CD4-positive, alpha-beta T cell treated with Interleukin-21 for 1 hour (primary cell): ENCODE measurements at regions not wholly inside any gene's neighbourhood (a gene's known extent, or its start where the extent isn't known, plus 50 kb on each side); places are given as distances from the start of the nearest gene placed in this dataset.
"Not testable (repeated sequence)": the region's sequence is repeated elsewhere in the genome, so short reads cannot be mapped to it uniquely, and the experiment has no call there.

Experiments used
- DNase-seq: peaks from one replicate; pipeline ENCODE4 v3.0.0-alpha.2; 2020

DNA sequence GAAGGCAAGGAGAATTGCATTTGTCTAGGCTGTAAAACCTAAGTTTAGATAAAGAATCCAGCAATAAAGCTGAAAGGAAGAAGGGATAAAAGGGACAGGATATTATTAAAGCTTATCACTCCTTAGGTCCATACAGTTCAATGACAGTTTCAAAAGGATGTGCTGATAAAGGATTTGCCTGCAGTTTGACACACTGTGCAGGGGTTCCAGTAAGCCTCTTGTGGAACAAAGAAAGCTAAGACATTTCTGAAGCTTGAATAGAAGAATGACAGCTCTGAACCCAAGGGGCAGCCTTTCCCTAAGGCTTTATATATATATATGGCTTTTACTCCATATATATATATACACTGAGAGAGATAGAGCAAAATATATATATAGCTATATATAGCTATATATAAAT, 276.8 kb upstream of the GRM3 start:
- DNase-seq: no peak

DNA sequence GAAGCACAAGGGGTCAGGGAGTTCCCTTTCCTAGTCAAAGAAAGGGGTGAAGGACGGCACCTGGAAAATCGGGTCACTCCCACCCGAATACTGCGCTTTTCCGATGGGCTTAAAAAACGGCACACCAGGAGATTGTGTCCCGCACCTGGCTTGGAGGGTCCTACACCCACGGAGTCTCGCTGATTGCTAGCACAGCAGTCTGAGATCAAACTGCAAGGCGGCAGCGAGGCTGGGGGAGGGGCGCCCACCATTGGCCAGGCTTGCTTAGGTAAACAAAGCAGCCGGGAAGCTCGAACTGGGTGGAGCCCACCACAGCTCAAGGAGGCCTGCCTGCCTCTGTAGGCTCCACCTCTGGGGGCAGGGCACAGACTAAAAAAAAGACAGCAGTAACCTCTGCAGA, 303.3 kb upstream of the GRM3 start:
- DNase-seq: not testable (repeated sequence)

DNA sequence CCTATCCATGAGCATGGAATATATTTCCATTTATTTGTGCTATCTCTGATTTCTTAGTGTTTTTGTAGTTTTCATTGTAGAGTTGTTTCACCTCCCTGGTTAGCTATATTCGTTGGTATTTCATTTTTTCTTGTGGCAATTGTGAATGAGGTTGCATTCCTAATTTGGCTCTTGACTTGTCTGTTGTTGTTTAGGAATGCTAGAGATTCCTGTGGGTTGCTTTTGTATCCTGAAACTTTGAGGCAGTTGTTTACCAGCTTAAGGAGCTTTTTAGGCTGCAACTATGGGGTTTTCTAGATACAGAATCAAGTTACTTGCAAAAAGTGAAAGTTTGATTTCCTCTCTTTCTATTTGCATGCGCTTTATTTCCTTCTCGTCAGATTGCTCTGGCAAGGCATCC, 304.7 kb upstream of the GRM3 start:
- DNase-seq: no peak

DNA sequence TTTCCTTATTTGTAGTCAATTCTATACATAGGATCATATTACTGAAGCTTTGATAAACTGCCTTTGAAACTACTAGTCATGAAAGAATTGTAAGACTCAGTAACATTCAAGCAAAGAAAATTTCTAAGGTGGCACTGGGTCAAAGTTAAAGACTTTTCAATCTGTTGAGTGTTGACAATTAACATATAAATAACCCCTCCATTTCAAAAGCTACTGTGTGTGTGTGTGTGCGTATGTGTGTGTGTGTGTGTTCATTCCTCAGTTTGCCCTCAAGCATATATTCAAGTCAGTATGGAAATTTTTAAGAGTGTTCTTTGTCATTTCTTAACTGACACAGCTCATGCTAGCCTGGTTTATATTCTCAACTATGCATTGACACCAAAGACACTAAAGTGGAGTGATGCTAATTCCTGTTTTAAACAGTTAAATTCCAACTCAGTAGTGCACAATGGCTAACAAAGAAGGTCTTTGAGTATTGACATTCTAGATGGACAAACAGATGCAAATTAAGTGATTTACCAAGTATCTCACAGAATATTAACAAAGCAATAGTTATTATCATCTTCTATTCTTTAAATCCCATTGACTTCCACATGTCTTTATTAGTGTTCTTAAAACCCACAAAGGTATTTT, 314.8 kb upstream of the GRM3 start:
- DNase-seq: no peak

DNA sequence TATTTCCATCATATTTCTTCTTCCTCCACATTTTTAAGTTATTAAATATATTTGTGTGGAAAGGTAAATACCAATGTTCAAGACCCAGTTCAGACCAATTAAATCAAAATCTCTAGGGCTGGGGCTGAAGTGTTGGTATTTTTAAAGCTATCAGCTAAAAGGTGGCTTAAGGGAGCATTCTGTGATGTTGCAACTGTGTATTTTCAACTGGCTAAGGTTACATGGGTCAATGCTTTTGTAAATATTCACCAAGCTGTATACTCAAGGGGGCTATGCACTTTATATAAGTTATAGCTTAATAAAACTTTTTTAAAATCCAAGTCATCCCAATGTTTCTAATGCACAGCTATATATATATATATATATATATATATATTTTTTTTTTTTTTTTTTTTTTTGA, 316.9 kb upstream of the GRM3 start:
- DNase-seq: no peak

DNA sequence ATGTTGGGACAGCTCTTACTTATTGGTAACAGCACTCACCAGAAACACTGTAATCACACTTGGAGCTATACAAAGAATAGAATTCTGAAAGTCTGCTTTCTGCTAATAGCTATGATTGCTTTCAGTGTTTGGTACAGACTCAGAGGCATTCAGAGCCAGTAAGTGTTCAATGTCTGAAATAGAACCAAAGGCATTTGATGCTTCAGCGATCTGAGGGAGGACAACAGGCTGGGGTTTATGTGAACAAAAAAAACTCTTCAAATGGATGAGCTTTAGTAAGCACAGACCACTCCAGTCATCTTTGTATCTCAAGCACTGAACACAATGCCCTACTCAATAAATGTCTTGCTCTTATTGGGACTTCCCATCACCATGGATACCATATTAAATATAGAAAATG, 322.8 kb upstream of the GRM3 start:
- DNase-seq: no peak

DNA sequence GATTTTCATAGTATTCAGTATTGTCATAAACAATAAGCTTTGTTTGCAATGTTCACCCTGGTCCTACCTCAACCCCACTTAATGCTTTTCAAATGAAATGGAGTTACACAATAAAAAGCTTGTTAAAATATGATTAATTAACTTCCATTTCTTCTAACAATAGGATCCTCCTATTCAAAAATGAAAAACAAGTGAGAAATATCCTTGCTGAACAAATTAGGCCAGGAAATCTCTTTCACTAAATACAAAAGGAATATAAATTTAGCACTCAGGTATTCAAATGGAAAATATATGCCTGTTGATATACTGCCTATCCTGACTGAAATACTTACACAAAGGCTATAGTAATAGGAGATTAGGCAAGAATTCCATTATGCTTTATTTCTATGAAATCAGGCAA, 323.4 kb upstream of the GRM3 start:
- no peak for DNase-seq

DNA sequence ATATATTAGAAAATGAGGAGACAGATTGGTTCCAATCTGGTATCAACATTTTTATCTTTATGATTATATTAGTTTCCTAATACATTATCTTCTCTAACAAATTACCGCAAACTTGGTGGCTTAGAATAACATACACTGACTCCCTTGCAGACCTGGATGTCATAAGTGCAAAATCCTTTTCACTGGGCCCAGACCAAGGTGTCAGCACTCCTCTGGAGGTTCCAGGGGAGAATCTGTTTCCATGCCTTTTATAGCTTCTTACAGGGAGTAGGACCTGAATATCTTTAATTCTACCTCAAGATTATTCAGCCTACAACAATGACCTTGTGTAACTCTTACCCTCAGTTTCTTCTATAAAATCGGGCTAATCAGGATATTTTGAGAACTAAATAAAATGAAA, 329.9 kb upstream of the GRM3 start:
- no peak for DNase-seq

DNA sequence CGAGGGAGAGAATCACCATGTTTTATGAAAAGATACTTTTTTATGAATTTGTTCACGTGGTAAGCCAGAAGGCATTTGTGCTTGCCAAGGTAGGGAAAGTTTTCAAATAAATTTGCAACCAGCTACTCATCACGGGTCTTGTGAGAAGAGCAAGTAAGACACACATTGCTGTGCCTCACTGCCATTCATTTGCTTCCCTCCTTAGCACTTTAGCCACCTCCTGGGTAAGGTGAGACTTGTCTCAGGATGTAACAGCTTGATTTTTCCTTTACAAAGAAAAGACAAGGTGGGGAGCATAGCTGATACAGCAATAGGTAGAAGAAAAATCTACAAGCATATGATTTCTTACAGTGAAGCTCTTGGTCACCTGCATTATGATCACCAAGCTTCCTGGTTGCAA, 342.4 kb upstream of the GRM3 start:
- DNase-seq: no peak

DNA sequence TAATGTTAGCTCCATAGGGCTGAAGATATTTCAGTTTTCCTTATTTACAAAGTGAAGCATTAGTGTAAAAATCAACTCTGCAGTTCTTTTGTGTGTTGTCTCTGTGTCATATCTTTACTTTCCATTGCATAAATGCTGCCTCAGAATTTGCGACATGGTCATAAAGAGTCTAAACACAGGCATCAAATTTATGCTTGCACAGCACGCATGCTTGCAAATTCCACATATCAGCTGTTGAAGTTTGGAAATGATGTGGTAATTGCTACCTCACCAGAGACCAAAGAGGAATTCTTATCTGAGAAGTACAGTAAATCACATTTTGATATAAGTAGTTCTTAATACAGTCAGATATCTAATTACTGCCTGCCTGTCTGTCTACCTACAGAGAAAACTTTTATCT, 348.2 kb upstream of the GRM3 start:
- DNase-seq: no peak

DNA sequence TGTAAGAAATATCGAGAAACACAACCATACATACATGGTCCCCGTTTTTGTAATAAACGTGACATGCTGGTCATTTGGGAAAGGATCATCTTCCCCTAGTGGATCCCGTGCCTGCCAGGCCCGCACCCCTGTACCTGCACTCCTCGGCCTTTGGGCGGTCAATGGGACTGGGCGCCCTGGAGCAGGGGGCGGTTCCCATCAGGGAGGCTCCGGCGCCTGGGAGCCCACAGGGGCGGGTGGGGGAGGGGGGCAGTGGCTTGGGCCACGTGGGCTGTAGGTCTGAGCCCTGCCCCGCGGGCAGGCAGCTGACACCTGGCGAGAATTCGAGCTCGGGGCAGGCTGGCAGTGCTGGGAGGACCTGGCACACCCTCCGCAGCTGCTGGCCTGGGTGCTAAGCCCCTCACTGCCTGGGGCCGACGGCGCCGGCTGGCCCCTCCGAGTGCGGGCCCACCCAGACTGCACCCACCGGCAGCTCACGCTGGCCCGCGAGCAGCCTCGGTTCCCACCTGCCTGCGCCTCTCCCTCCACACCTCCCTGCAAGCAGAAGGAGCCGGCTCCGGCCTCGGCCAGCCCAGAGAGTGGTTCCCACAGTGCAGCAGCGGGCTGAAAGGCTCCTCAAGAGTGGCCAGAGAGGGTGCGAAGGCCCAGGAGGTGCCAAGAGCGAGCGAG, 361.6 kb upstream of the GRM3 start:
- no peak for DNase-seq

DNA sequence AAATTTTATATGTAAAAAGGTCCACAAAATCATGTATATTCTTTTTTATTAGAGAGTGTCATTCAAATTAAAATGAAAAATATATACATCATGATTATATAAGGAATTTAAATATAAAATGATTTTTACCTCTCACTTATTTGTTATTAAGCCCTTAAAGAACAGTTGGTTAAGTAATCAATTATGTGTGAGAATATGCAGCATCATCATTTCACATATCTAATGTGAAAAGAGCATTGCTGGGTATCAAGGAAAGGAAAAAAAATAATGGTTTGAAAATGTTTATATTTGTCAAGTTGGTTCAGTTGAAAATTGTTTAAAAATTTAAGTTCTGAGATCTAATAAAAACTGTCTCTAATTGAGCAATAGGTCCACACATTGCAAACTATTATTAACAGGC, 363.6 kb upstream of the GRM3 start:
- no peak for DNase-seq

DNA sequence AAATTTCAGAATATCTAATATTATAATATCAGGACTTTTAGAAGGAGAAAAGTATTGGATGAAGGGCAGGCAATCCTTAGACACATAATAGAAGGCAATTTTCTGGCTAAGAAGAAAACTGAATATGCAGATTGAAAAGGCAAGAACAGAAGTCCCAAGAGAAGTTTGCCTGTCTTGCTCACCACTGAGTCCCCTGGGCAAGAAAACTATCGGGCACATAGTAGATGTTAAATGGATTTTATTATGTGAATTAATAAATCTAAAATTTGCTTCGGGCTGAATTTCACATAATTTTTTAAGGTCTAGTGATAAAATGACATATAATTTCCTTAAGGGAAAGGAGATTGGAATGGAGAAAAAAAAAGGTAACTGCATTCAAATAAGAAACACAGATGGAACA, 380.9 kb upstream of the GRM3 start:
- no peak for DNase-seq

DNA sequence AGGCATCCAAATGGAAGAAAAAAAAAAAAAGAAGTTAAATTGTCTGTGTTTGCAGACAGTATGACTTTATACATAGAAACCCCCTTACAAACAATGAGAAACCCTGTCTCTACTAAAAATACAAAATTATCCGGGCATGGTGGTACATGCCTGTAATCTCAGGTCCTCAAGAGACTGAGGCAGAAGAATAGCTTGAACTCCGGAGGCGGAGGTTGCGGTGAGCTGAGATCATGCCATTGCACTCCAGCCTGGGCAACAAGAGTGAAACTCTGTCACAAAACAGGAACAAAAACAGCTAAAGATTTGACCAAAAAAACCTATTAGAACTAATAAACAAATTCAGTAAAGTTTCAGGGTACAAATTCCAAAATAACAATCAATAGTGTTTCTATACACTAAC, 385.8 kb upstream of the GRM3 start:
- DNase-seq: no peak

DNA sequence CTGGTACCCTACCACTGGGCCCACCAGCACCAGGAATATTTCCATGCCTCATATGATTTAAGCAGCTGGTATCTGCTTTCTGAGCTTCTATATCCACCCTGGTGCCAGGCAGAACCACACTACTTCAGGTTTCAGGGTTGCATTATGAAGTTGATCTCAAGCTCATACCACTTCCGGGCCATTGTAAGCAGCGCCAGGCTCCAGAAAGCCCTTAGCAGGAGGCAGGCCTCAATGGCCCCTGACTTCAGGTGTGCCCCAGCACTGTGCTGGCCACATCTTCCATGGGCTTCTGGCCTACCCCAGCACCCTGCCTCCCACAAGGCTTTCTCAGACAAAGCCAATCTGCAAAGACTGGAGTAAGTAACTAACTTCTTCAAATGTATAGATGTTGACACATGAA, 391.3 kb upstream of the GRM3 start:
- DNase-seq: no peak

DNA sequence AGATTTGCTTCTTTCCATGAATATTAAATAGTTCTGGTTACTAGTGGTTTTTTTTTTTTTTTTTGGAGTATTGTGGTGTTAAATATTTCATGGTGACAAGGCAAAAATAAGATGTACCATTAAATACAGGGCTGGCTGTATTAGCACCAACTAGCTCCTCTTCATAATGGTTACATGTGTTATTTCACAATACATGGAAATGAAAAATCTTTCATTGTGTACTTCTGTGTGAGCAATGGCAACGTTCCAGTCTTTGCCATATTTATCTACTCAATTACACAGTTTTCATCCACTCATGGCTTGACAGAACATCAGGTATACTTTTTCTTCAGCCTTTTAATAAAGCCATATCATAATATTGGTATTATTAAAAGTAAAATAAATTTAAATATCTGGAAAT, 394.7 kb upstream of the GRM3 start:
- DNase-seq: no peak

DNA sequence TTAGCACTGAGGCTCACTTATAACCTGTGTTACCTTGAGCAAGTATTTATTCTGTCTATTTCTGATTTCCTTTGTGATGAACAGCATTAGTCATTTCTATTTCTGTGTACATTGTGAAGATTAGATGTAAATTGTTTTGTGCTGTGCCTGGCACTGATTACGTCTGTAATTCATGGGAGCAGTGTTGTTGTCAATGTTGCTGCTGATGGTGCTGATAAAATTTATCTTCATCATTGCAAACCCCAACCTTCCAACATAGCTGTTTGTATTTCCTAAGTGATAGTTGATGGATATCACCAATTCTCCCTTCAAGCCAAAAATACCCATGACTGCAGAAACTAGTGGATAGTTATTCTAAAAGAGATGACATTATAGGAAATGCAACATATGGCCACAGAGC, 400.5 kb upstream of the GRM3 start:
- DNase-seq: no peak

DNA sequence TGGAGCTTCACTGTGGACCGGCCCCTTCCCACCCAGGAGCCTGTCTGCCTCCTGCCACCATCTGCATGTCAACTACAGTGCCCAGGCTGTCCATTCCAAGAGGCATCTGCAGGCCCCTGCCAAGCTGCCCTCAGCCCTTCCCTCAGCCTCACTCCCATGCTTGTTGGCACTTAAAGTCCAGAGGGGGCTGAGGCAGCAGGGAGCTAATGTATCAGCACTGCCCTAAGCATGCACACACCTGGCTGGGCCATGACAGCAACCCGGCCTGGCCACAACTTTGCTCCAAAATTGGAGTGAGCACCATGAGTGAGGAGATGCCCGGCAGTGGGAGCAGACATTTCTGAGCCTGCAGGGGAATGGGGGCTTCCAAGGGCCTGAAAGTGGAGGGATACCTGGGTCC, 417.5 kb upstream of the GRM3 start:
- DNase-seq: no peak

DNA sequence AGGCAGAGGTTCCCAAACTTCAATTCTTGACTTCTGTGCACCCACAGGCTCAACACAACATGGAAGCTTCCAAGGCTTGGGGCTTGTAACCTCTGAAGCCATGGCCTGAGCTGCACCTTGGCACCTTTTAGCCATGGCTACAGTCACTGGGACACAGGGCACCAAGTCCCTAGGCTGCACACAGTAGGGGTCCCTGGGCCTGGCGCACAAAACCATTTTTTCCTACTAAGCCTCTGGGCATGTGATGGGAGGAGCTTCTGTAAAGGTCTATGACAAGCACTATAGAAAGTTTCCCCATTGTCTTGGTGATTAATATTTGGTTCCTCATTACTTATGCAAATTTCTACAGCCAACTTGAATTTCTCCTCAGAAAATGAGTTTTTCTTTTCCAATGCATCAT, 420.9 kb upstream of the GRM3 start:
- no peak for DNase-seq

DNA sequence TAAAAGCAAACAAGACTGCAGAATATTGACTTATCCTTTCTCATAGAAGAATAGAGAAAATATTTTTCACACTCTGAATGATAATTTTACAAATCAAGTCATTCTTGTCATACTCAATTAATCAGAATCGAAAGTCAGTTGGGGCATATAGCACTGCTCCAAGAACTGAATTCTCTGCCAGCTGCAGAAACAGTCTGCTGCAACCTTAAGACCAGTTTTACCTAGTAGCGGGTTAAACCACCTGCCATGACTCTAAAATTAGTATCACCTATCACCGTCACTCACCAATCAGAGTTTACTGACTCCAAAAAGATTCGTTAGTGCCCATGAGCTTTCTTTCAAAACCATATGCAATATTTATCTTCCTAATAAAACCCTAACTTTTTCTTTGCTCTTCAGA, 429.0 kb upstream of the GRM3 start:
- no peak for DNase-seq

DNA sequence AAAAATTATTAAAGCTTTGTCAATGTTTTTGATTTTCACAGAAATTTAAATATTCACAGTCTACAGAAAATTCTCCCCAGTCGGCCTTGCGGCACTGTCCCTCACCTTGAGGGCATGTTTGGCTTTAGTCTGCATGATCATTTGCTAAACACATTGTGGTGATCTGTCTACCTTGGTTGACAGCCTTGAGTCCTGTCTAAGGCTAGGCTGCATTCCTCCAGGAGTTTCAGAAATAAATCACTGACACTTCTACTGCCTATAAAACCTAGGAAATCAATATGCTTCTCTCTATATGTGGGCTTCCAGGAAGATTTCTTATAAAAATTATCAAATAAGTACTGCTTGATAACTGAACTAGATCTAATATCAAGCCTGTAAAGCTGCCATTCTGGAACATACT, 430.7 kb upstream of the GRM3 start:
- no peak for DNase-seq

DNA sequence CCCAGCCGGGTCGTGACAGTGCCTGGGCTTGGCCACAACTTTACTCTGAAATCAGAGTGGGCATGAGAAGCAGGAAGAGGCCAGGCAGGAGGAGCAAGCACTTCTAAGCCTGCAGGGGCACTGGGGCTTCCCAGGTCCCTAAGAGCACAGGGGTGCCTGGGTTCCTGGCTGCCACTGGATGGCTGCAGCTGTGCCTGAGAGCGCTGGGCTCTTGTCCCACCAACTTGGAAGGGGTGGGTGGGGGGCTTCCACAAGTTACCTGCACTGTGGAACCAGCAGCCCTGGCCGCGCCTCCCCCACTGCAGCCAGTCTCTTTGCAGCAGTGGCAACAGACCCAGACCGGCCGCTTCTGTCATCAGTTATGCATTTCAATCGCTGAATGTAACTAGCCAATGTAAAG, 434.7 kb upstream of the GRM3 start:
- no peak for DNase-seq

DNA sequence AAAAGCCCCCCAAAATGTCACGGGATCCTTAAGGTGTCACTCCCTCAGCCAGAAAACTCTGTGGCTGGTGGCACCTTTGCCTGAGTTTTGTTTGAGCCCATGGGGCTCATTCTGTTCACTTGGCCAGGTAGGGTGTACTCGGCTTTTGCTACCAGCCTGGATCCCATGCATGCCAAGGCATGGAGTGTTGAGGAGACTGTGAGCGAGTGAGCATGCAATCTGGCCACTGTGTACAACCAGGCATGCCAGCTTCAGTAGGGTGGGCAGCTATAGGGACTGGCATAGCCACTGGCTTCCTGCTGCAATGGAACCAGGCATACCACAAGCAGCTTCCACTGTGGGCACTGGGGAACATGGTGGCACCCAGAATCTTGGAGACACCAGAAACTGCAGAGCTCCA, 436.0 kb upstream of the GRM3 start:
- no peak for DNase-seq

DNA sequence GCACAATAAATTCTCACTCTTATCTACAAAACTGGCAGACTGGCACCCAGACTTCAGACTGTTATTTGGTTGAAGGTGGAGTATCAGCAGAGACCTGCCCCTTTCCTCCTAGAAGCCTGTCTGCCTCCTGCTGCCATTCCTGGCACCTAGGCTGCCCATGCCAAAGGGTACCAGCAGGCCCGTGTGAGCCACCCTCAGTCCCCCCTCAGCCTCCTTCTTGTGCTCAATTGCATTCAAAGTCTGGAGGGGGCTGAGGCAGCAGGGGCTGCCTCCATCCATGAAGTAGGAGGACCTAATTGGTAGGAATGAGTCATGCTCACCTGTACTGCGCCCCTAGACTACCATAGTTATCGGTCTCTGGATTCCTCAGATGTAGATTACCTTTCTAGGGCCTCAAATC, 440.9 kb upstream of the GRM3 start:
- DNase-seq: no peak

DNA sequence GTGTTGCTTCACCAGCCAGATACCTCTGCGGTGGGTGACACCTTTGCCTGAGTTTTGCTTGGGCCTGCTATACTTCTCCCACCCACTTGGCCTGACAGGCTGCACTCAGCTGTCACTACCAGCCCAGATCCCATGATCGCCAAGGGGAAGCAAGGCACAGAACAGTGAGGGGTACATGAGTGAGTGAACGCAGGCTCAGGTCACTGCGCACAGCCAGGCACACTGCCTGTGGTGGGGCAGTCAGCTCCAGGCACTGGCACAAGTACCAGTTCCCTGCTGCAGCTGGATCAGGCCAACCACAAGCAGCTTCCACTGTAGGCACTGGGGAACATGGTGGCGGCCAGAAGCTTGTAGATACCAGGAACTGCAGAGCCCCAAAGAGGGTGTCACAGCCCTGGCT, 441.9 kb upstream of the GRM3 start:
- DNase-seq: no peak
